ENCODE measurements at regions not wholly inside any gene's neighbourhood (a gene's known extent, or its start where the extent isn't known, plus 50 kb on each side); places are given as distances from the start of the nearest gene placed in this dataset.

GRCh38 chr7:52423251-52423650 is 612.2 kb upstream of the POM121L12 start:
- no peak overlapping the region for H3K4me3 ChIP-seq (ENCODE audit: low read depth, low read length)
- ChIA-PET POLR2A (no interaction called here), CTCF (no interaction called here)
- DNase-seq (ENCODE audit: low read depth, low spot score): no peak
- no peak for TF ChIP-seq CTCF (IDR thresholded peaks at IDR 0.05; ENCODE audit: insufficient read depth, low read length, missing control alignments)

GRCh38 chr7:52413051-52413450 is 622.4 kb upstream of the POM121L12 start:
- ChIA-PET POLR2A (no interaction called here), CTCF (no interaction called here)
- no peak overlapping the region for H3K4me3 ChIP-seq (ENCODE audit: low read depth, low read length)
- DNase-seq (ENCODE audit: low read depth, low spot score): no peak
- no peak for TF ChIP-seq CTCF (IDR thresholded peaks at IDR 0.05; ENCODE audit: insufficient read depth, low read length, missing control alignments)

DNA sequence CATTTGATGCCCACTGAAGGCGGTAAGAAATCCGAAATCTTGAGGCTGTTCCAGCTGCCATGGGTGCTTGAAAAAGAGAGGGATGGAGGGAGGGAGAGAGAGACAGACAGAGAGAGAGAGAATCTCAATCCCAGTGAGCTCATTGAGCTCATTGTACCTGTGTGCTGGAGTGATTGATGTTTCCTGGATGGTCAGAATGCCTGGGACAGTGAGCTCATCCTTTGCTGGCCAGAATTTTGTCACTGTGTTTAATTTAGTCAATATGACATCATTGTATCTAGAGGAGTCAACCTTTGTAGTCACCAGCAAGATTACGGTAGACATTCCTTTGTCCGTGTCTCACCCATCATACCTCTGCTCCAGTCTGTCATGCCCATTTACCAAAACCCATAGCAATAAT is 625.4 kb upstream of the POM121L12 start:
- no peak overlapping the region for H3K4me3 ChIP-seq (ENCODE audit: low read depth, low read length)
- no peak for DNase-seq (ENCODE audit: low read depth, low spot score)
- no peak for TF ChIP-seq CTCF (IDR thresholded peaks at IDR 0.05; ENCODE audit: insufficient read depth, low read length, missing control alignments)
- ChIA-PET POLR2A (no interaction called here), CTCF (no interaction called here)

GRCh38 chr7:52406808-52407207 is 628.6 kb upstream of the POM121L12 start:
- no peak for TF ChIP-seq CTCF (IDR thresholded peaks at IDR 0.05; ENCODE audit: insufficient read depth, low read length, missing control alignments)
- DNase-seq (ENCODE audit: low read depth, low spot score): no peak
- ChIA-PET CTCF (no interaction called here), POLR2A (no interaction called here)
- no peak overlapping the region for H3K4me3 ChIP-seq (ENCODE audit: low read depth, low read length)

- no peak overlapping the region for H3K4me3 ChIP-seq (ENCODE audit: low read depth, low read length)
- TF ChIP-seq CTCF (IDR thresholded peaks at IDR 0.05; ENCODE audit: insufficient read depth, low read length, missing control alignments): no peak
- POLR2A ChIA-PET: no interaction called here
- CTCF ChIA-PET: no interaction called here
- no peak for DNase-seq (ENCODE audit: low read depth, low spot score)
Observed at GRCh38 chr7:52382731-52383130, 652.7 kb upstream of the POM121L12 start.

DNA sequence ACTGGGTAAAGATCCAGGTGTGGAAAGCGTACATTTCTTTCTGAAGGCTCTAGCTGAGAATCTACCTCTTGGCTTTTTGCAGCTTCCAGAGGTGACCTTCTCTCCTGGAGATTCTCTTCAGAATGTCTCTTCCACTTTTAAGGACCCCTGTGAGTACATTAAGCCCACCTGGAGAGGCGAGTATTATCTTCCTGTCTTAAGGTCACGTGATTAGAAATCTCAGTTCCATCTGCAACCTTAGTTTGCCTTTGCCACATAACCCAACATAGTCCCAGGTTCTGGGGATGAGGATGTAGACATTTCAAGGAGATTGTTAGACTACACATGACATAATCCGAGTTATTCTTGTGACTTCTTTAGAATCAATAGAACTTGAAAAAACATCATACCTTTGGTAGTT is 665.5 kb upstream of the POM121L12 start:
- POLR2A ChIA-PET: no interaction called here
- CTCF ChIA-PET: no interaction called here
- no peak for TF ChIP-seq CTCF (IDR thresholded peaks at IDR 0.05; ENCODE audit: insufficient read depth, low read length, missing control alignments)
- no peak overlapping the region for H3K4me3 ChIP-seq (ENCODE audit: low read depth, low read length)
- DNase-seq (ENCODE audit: low read depth, low spot score): no peak
